MCF 10A (cell line): ENCODE measurements at regions not wholly inside any gene's neighbourhood (a gene's known extent, or its start where the extent isn't known, plus 50 kb on each side); places are given as distances from the start of the nearest gene placed in this dataset.

ENCODE experiments used
- BruUV-seq: library from RNA; stranded (reverse); fragments of 400-500 nt; replicated peaks from 2 replicates; lab custom pipeline; 2021; lab: Mats Ljungman, UMichigan
- CTCF ChIA-PET: fragments of 300-600 bp; sonication (Branson Sonifier 250); formaldehyde crosslinking; extraction: SDS; loops from one replicate; lab custom pipeline; 2021; ENCODE audit warnings: antibody characterized with exemption, inconsistent platforms; lab: Yijun Ruan, JAX
- POLR2A ChIA-PET: fragments of 300-600, 350-650 bp; sonication (Branson Sonifier 250); formaldehyde crosslinking; extraction: SDS; loops from one replicate; lab custom pipeline; 2020; ENCODE audit warnings: antibody characterized with exemption, inconsistent platforms; lab: Yijun Ruan, JAX
- DNase-seq: peaks from one replicate; pipeline ENCODE4 v3.0.0-alpha.2; 2018; ENCODE audit not compliant: unreplicated experiment
- H3K27ac Mint-ChIP-seq: one replicate; pipeline ENCODE4 v1.8.0; 2022; ENCODE audit warnings: mild to moderate bottlenecking, low read depth, mixed read lengths; ENCODE audit not compliant: unreplicated experiment
- H3K27me3 Mint-ChIP-seq: one replicate; pipeline ENCODE4 v1.8.0; 2022; ENCODE audit warnings: mixed read lengths; ENCODE audit not compliant: insufficient read depth, unreplicated experiment
- H3K36me3 Mint-ChIP-seq: one replicate; pipeline ENCODE4 v1.8.0; 2022; ENCODE audit warnings: mild to moderate bottlenecking, moderate library complexity, mixed read lengths; ENCODE audit not compliant: insufficient read depth, unreplicated experiment
- H3K4me1 Mint-ChIP-seq: one replicate; pipeline ENCODE4 v1.8.0; 2022; ENCODE audit warnings: mixed read lengths; ENCODE audit not compliant: insufficient read depth, unreplicated experiment
- H3K4me3 Mint-ChIP-seq: one replicate; pipeline ENCODE4 v1.8.0; 2022; ENCODE audit warnings: mild to moderate bottlenecking, moderate library complexity, mixed read lengths; ENCODE audit not compliant: unreplicated experiment
- H3K9me3 Mint-ChIP-seq: one replicate; pipeline ENCODE4 v1.8.0; 2022; ENCODE audit warnings: mixed read lengths; ENCODE audit not compliant: unreplicated experiment
- CTCF ChIP-seq: fragments of 200-600 bp; IDR thresholded peaks from one replicate; pipeline ENCODE4 v1.8.0; 2022; ENCODE audit warnings: antibody characterized with exemption, mild to moderate bottlenecking; ENCODE audit not compliant: unreplicated experiment
- intact Hi-C: fragments of 100-400 bp; cut with micrococcal nuclease; formaldehyde crosslinking; loops from 2 replicates; pipeline ENCODE4 v1.14.1; 2022

GRCh38 chr16:77009453-77009852 is 181.5 kb upstream of the MON1B start:
- no peak for TF ChIP-seq CTCF
- ChIA-PET POLR2A (no interaction called here), CTCF (no interaction called here)
- BruUV-seq: no TSS peak
- Mint-ChIP-seq H3K36me3 (no peaks in the 10 kb centered on the region), H3K27ac (no peak overlapping the region), H3K27me3 (no peaks in the 10 kb centered on the region), H3K4me1 (no peaks in the 10 kb centered on the region), H3K4me3 (no peak overlapping the region), H3K9me3 (peaks cover 9% of the 10 kb centered on the region)
- no peak for DNase-seq
- intact Hi-C loops: no loop called here

GRCh38 chr16:77014441-77014840 is 176.5 kb upstream of the MON1B start:
- H3K4me3 Mint-ChIP-seq: no peak overlapping the region
- POLR2A ChIA-PET: no interaction called here
- peaks cover 9% of the 10 kb centered on the region for H3K9me3 Mint-ChIP-seq
- DNase-seq: no peak
- no TSS peak for BruUV-seq
- CTCF ChIA-PET: no interaction called here
- H3K27me3 Mint-ChIP-seq: no peaks in the 10 kb centered on the region
- intact Hi-C loops: no loop called here
- H3K36me3 Mint-ChIP-seq: no peaks in the 10 kb centered on the region
- no peak for TF ChIP-seq CTCF
- H3K4me1 Mint-ChIP-seq: no peaks in the 10 kb centered on the region
- H3K27ac Mint-ChIP-seq: no peak overlapping the region

- Mint-ChIP-seq H3K4me3 (no peak overlapping the region), H3K36me3 (no peaks in the 10 kb centered on the region), H3K27ac (no peak overlapping the region), H3K4me1 (no peaks in the 10 kb centered on the region), H3K9me3 (peaks cover 6% of the 10 kb centered on the region), H3K27me3 (no peaks in the 10 kb centered on the region)
- BruUV-seq: no TSS peak
- DNase-seq: no peak
- ChIA-PET CTCF (interaction anchor here (1.2 kb wide), 1 partner anchor 160 kb away, joined by 4 read pairs; no protein-coding TSS in a partner anchor), POLR2A (interaction anchor here (0.6 kb wide), 1 partner anchor 1527 kb away, joined by 3 read pairs; no protein-coding TSS in a partner anchor)
- intact Hi-C loops: no loop called here
- TF ChIP-seq CTCF: no peak
Observed at GRCh38 chr16:77030600-77030999, 160.4 kb upstream of the MON1B start.

- no peak for DNase-seq
- Mint-ChIP-seq H3K27me3 (no peaks in the 10 kb centered on the region), H3K4me3 (no peak overlapping the region), H3K9me3 (peaks cover 6% of the 10 kb centered on the region), H3K36me3 (no peaks in the 10 kb centered on the region), H3K4me1 (no peaks in the 10 kb centered on the region), H3K27ac (no peak overlapping the region)
- TF ChIP-seq CTCF: no peak
- ChIA-PET CTCF (interaction anchor here (1.2 kb wide), 1 partner anchor 9 kb away, joined by 3 read pairs; no protein-coding TSS in a partner anchor), POLR2A (interaction anchor here (0.6 to 0.9 kb wide), 2 partner anchors 9 to 26 kb away, joined by 3 read pairs; no protein-coding TSS in a partner anchor)
- intact Hi-C loops: no loop called here
- no TSS peak for BruUV-seq
Observed at GRCh38 chr16:77033516-77033915, 157.5 kb upstream of the MON1B start.
